ENCODE measurements at regions not wholly inside any gene's neighbourhood (a gene's known extent, or its start where the extent isn't known, plus 50 kb on each side); places are given as distances from the start of the nearest gene placed in this dataset.
"Not testable (repeated sequence)": the region's sequence is repeated elsewhere in the genome, so short reads cannot be mapped to it uniquely, and the experiment has no call there.

DNA sequence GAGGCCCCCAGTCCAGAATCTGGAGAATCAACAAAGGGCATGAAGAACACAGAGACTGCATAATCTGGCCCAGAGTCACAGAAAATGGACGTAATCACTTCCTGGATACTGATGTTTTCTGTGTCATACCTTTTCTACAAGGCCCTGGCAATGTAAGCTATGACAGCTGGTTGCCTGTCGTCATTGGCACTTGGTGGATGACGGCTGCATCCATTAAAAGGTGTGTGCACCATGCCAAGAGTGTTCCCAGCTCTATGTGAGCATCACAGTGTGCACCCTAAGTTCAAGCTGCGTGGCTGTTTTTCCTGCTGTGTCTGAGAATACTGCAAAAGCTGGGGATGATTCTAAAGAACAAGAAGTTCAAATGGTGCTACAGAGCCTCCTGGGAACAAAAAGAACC, 275.2 kb upstream of the CNR1 start:
- no peak overlapping the region for H3K4me3 ChIP-seq
- DNase-seq (no peak), ATAC-seq (no peak)
- no peaks in the 10 kb centered on the region for H3K27me3 ChIP-seq
- no peaks in the 10 kb centered on the region for H3K4me1 ChIP-seq
- intact Hi-C loops (cut with DNase I) = no loop called here
- H3K36me3 ChIP-seq = no peaks in the 10 kb centered on the region
- H3K27ac ChIP-seq = no peak overlapping the region
- no peak for TF ChIP-seq POLR2A (IDR thresholded peaks at IDR 0.05)
- TF ChIP-seq, protein P1, sequence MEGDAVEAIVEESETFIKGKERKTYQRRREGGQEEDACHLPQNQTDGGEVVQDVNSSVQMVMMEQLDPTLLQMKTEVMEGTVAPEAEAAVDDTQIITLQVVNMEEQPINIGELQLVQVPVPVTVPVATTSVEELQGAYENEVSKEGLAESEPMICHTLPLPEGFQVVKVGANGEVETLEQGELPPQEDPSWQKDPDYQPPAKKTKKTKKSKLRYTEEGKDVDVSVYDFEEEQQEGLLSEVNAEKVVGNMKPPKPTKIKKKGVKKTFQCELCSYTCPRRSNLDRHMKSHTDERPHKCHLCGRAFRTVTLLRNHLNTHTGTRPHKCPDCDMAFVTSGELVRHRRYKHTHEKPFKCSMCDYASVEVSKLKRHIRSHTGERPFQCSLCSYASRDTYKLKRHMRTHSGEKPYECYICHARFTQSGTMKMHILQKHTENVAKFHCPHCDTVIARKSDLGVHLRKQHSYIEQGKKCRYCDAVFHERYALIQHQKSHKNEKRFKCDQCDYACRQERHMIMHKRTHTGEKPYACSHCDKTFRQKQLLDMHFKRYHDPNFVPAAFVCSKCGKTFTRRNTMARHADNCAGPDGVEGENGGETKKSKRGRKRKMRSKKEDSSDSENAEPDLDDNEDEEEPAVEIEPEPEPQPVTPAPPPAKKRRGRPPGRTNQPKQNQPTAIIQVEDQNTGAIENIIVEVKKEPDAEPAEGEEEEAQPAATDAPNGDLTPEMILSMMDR (IDR thresholded peaks at IDR 0.05) = no peak
- no peaks in the 10 kb centered on the region for H3K9me3 ChIP-seq
- WGBS (ENCODE audit: insufficient coverage, low coverage, low lambda C conversion rate, missing lambda C conversion rate) = 56% methylated on average over 3 of the region's 4 CpGs

DNA sequence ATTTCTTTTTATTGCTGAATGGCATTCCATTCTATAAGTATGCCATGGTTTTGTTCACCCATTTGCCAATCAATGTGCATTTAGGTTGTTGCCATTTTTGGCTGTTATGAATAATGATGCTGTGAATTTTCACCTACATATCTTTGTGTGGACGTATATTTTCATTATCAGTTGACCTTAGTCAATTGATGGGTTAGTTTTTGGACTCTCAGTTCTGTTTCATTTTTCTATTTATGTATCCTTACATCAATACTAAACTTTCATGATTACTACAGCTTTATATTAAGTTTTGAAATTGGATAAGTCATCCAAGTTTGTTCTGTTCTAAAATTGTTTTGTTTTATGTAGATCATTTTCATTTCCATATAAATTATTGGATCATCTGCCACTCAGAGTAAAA, 261.9 kb upstream of the CNR1 start:
- 55% methylated on average over 1 of the region's 1 CpG for WGBS (ENCODE audit: insufficient coverage, low coverage, low lambda C conversion rate, missing lambda C conversion rate)
- no peak overlapping the region for H3K4me3 ChIP-seq
- intact Hi-C loops (cut with DNase I) = no loop called here
- DNase-seq (no peak), ATAC-seq (no peak)
- no peaks in the 10 kb centered on the region for H3K4me1 ChIP-seq
- no peaks in the 10 kb centered on the region for H3K27me3 ChIP-seq
- no peaks in the 10 kb centered on the region for H3K9me3 ChIP-seq
- no peak overlapping the region for H3K27ac ChIP-seq
- TF ChIP-seq POLR2A (IDR thresholded peaks at IDR 0.05) = no peak
- TF ChIP-seq, protein P1 (IDR thresholded peaks at IDR 0.05) = no peak
- no peaks in the 10 kb centered on the region for H3K36me3 ChIP-seq

- TF ChIP-seq, protein P1 (IDR thresholded peaks at IDR 0.05) = no peak
- no peak for TF ChIP-seq POLR2A (IDR thresholded peaks at IDR 0.05)
- intact Hi-C loops (cut with DNase I) = no loop called here
- 88% methylated on average over 2 of the region's 2 CpGs for WGBS (ENCODE audit: insufficient coverage, low coverage, low lambda C conversion rate, missing lambda C conversion rate)
- H3K9me3 ChIP-seq = no peaks in the 10 kb centered on the region
- no peak overlapping the region for H3K27ac ChIP-seq
- H3K4me1 ChIP-seq = no peaks in the 10 kb centered on the region
- H3K4me3 ChIP-seq = no peak overlapping the region
- no peaks in the 10 kb centered on the region for H3K27me3 ChIP-seq
- DNase-seq (no peak), ATAC-seq (no peak)
- no peaks in the 10 kb centered on the region for H3K36me3 ChIP-seq
Measured at GRCh38 chr6:88426005-88426404, 259.9 kb upstream of the CNR1 start.

DNA sequence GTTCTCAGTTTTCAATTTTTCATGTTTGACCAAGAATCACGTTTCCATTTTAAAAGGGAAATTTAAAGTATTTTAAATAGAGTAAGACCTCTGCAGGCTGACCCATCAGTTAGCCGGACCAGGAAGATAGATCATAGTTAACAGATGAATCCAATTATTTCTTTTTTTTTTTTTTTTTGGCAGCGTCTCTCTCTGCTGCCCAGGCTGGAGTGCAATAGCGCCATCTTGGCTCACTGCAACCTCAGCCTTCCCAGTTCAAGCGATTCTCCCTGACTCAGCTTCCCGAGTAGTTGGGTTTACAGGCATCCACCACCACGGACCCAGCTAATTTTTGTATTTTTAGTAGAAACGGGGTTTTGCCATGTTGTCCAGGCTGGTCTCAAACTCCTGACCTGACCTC, 256.7 kb upstream of the CNR1 start:
- no peaks in the 10 kb centered on the region for H3K36me3 ChIP-seq
- H3K4me3 ChIP-seq = no peak overlapping the region
- no peak for DNase-seq
- intact Hi-C loops (cut with DNase I) = no loop called here
- no peaks in the 10 kb centered on the region for H3K27me3 ChIP-seq
- no peaks in the 10 kb centered on the region for H3K4me1 ChIP-seq
- 62% methylated on average over 8 of the region's 8 CpGs for WGBS (ENCODE audit: insufficient coverage, low coverage, low lambda C conversion rate, missing lambda C conversion rate)
- ATAC-seq = no peak
- H3K27ac ChIP-seq = no peak overlapping the region
- H3K9me3 ChIP-seq = no peaks in the 10 kb centered on the region
- TF ChIP-seq, protein P1 (IDR thresholded peaks at IDR 0.05) = no peak
- TF ChIP-seq POLR2A (IDR thresholded peaks at IDR 0.05) = no peak

GRCh38 chr6:88420967-88421488, 254.9 kb upstream of the CNR1 start:
- H3K27ac ChIP-seq; ATAC-seq; H3K4me1 ChIP-seq; H3K4me3 ChIP-seq; H3K36me3 ChIP-seq; H3K27me3 ChIP-seq; DNase-seq; intact Hi-C loops (cut with DNase I); H3K9me3 ChIP-seq: not testable (repeated sequence)
- WGBS (ENCODE audit: insufficient coverage, low coverage, low lambda C conversion rate, missing lambda C conversion rate) = 49% methylated on average over 2 of the region's 21 CpGs

DNA sequence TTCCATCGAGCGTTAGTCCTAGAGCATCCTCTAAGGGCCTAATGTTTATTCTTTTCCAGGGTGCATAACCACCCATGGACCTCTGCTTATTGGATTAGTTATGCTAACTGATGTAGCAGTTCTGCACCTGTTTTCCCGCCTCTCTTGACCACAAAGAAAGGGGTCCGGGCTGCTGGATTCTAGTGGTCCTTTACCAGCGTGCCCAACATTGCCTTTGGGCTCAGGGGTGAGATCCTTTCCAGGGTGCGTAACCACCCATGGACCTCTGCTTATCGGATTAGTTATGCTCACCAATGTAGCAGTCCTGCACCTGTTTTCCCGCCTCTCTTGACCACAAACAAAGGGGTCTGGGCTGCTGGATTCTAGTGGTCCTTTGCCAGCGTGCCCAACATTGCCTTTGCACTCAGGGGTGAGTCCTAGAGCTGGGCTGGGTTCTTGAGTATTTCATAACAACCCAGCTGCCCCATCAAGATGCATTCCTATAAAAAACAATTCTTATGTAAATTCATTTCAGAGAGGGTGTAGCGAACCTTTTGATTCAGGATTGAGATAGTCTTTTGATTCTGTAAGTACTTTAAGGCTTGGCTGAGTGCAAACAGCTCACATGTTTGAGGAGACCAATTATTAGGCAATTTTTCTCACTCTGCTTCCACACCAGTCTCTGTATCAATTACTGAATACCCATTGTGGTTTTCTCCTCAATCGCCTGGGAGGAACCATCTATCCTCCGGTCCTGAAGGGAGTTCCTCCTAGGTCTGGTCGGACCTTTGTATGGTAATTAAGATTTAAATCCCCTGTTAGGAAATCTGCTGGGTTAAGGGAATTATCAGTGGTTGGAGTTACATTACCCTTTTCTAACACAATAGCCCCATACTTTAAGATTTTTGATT, 253.0 kb upstream of the CNR1 start:
- DNase-seq; H3K27ac ChIP-seq; intact Hi-C loops (cut with DNase I); ATAC-seq; H3K36me3 ChIP-seq; H3K4me3 ChIP-seq; H3K27me3 ChIP-seq; H3K4me1 ChIP-seq; H3K9me3 ChIP-seq: not testable (repeated sequence)
- WGBS (ENCODE audit: insufficient coverage, low coverage, low lambda C conversion rate, missing lambda C conversion rate) = 54% methylated on average over 9 of the region's 13 CpGs

DNA sequence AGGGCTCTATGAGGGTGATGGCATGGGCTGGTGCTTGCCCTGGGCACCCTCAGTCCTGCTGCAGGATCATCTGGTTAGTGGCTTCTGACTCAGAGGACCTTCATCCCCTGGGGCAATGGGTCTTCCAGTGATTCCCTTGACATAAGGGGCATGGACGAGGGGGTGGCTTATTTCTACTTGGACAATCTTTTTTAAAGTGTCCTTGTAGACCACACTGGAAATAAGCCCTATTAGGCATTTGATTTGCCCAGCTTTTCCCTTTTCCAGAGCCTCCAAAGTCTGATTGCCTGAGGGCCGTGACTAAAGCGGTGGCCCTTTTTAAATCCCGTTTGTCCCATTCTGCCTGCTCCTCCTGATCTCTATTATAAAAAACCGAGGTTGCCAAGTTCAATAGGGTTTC, 251.2 kb upstream of the CNR1 start:
- intact Hi-C loops (cut with DNase I); ATAC-seq: not testable (repeated sequence)

More for the DNA sequence above, 251.2 kb upstream of the CNR1 start:
- H3K27me3 ChIP-seq, H3K4me3 ChIP-seq, H3K9me3 ChIP-seq, H3K36me3 ChIP-seq, H3K27ac ChIP-seq, DNase-seq, H3K4me1 ChIP-seq: not testable (repeated sequence)
- 66% methylated on average over 5 of the region's 5 CpGs for WGBS (ENCODE audit: insufficient coverage, low coverage, low lambda C conversion rate, missing lambda C conversion rate)

All from right lobe of liver (tissue), 6 donors.